PFSK-1 (cell line): ENCODE measurements at regions not wholly inside any gene's neighbourhood (a gene's known extent, or its start where the extent isn't known, plus 50 kb on each side); places are given as distances from the start of the nearest gene placed in this dataset.

Experiments used
- FOXP2 ChIP-seq: optimal IDR thresholded peaks from 2 replicates; pipeline ENCODE3; 2011; ENCODE audit warnings: borderline replicate concordance, control low read depth, inconsistent platforms; ENCODE audit not compliant: insufficient read depth; ENCODE audit errors: extremely low read length, extremely low read depth
- POLR2AphosphoS5 ChIP-seq: IDR thresholded peaks from 2 replicates; pipeline ENCODE4 v1.6.1; 2012; ENCODE audit warnings: low read depth, mild to moderate bottlenecking, control low read depth, low read length, moderate library complexity
- REST ChIP-seq, 2 experiments: IDR thresholded peaks; 2 replicates each; pipeline versions ENCODE4 v1.6.1 to v1.8.0; 2011 to 2012; ENCODE audit warnings: low read depth in 2 of 2, low read length in 2 of 2, control low read depth in 1 of 2, inconsistent platforms in 1 of 2, mild to moderate bottlenecking in 1 of 2, moderate library complexity in 1 of 2; ENCODE audit not compliant: insufficient read depth in 1 of 2
- SIN3A ChIP-seq: IDR thresholded peaks from 2 replicates; pipeline ENCODE4 v1.6.1; 2012; ENCODE audit warnings: mild to moderate bottlenecking, low read length, moderate library complexity, borderline replicate concordance; ENCODE audit not compliant: insufficient read depth
- TAF1 ChIP-seq: IDR thresholded peaks from 2 replicates; pipeline ENCODE4 v1.6.1; 2012; ENCODE audit warnings: low read length, control low read depth, borderline replicate concordance; ENCODE audit not compliant: insufficient read depth

GRCh38 chr4:137601934-137602333, 69.6 kb upstream of the PCDH18 start:
- TF ChIP-seq POLR2AphosphoS5: no peak
- no peak for TF ChIP-seq REST (IDR thresholded peaks at IDR 0.05; ENCODE audit: insufficient read depth in 1 of 2, low read depth in 2 of 2, low read length in 2 of 2)
- TF ChIP-seq TAF1: no peak
- TF ChIP-seq SIN3A: no peak
- TF ChIP-seq FOXP2: no peak
